Nephron progenitor cell (in vitro differentiated cells): ENCODE measurements at regions not wholly inside any gene's neighbourhood (a gene's known extent, or its start where the extent isn't known, plus 50 kb on each side); places are given as distances from the start of the nearest gene placed in this dataset.

ENCODE experiments used
- DNase-seq: peaks from one replicate; pipeline ENCODE4 v3.0.0; 2021
- H3K27ac Mint-ChIP-seq: 2 replicates; pipeline ENCODE4 v1.8.0; 2021; ENCODE audit warnings: mild to moderate bottlenecking, moderate library complexity, mixed read lengths
- H3K27me3 Mint-ChIP-seq: 2 replicates; pipeline ENCODE4 v1.8.0; 2021; ENCODE audit warnings: mild to moderate bottlenecking, low read depth, mixed read lengths; ENCODE audit not compliant: poor library complexity
- H3K36me3 Mint-ChIP-seq: 2 replicates; pipeline ENCODE4 v1.8.0; 2021; ENCODE audit warnings: low read depth, mixed read lengths
- H3K4me1 Mint-ChIP-seq: 2 replicates; pipeline ENCODE4 v1.8.0; 2021; ENCODE audit warnings: mixed read lengths
- H3K4me3 Mint-ChIP-seq: 2 replicates; pipeline ENCODE4 v1.8.0; 2021; ENCODE audit warnings: mild to moderate bottlenecking, moderate library complexity, mixed read lengths
- H3K9me3 Mint-ChIP-seq: 2 replicates; pipeline ENCODE4 v1.8.0; 2021; ENCODE audit warnings: mild to moderate bottlenecking, moderate library complexity, mixed read lengths
- TF ChIP-seq, protein P1 (sequence below): fragments of 200-600 bp; sonication (generic); IDR thresholded peaks from 2 replicates; pipeline ENCODE4 v1.5.0; 2021; ENCODE audit warnings: antibody characterized with exemption

DNA sequence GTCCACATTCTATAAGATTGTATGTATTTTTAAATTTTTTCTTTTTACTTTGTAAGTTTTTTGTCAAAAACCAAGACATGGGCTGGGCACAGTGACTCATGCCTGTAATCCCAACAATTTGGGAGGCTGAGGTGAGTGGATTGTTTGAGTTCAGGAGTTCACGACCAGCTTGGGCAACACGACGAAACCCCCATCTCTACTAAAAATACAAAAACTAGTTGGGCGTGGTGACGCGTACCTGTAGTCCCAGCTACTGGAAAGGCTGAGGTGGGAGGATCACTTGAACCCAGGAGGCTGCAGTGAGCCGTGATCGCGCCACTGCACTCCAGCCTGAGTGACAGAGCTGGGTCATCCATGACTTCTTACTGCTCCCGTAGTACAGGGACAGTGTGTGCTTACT is 84.8 kb upstream of the PRDM11 start:
- H3K36me3 Mint-ChIP-seq = no peaks in the 10 kb centered on the region
- H3K27ac Mint-ChIP-seq = no peak overlapping the region
- H3K9me3 Mint-ChIP-seq = peaks cover 22% of the 10 kb centered on the region
- H3K27me3 Mint-ChIP-seq = peaks cover 9% of the 10 kb centered on the region
- H3K4me1 Mint-ChIP-seq = peaks cover 5% of the 10 kb centered on the region
- no peak overlapping the region for H3K4me3 Mint-ChIP-seq
- TF ChIP-seq, protein P1, sequence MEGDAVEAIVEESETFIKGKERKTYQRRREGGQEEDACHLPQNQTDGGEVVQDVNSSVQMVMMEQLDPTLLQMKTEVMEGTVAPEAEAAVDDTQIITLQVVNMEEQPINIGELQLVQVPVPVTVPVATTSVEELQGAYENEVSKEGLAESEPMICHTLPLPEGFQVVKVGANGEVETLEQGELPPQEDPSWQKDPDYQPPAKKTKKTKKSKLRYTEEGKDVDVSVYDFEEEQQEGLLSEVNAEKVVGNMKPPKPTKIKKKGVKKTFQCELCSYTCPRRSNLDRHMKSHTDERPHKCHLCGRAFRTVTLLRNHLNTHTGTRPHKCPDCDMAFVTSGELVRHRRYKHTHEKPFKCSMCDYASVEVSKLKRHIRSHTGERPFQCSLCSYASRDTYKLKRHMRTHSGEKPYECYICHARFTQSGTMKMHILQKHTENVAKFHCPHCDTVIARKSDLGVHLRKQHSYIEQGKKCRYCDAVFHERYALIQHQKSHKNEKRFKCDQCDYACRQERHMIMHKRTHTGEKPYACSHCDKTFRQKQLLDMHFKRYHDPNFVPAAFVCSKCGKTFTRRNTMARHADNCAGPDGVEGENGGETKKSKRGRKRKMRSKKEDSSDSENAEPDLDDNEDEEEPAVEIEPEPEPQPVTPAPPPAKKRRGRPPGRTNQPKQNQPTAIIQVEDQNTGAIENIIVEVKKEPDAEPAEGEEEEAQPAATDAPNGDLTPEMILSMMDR = no peak
- no peak for DNase-seq

DNA sequence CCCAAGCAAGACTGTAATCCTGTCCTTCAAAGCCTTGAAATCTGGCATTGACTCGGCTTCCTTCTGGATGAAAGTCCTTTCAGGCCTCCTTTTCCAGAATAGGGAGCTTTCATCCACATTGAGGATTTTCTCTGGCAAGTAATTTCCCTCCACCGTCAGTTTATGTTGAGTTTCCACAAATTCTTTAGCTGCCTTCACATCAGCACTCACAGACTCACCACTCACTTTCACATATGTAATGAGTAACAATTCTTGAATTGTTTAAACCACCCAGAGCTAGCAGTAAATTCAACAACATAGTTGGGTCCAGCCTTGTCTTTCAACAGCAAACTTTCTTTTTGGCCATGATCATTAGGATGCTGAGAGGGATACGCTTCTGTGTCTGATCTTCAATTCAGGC is 84.3 kb upstream of the PRDM11 start:
- Mint-ChIP-seq H3K27me3 (peaks cover 9% of the 10 kb centered on the region), H3K4me3 (no peak overlapping the region), H3K9me3 (peaks cover 27% of the 10 kb centered on the region), H3K4me1 (peaks cover 5% of the 10 kb centered on the region), H3K27ac (no peak overlapping the region), H3K36me3 (no peaks in the 10 kb centered on the region)
- TF ChIP-seq, protein P1 = no peak
- DNase-seq = no peak

DNA sequence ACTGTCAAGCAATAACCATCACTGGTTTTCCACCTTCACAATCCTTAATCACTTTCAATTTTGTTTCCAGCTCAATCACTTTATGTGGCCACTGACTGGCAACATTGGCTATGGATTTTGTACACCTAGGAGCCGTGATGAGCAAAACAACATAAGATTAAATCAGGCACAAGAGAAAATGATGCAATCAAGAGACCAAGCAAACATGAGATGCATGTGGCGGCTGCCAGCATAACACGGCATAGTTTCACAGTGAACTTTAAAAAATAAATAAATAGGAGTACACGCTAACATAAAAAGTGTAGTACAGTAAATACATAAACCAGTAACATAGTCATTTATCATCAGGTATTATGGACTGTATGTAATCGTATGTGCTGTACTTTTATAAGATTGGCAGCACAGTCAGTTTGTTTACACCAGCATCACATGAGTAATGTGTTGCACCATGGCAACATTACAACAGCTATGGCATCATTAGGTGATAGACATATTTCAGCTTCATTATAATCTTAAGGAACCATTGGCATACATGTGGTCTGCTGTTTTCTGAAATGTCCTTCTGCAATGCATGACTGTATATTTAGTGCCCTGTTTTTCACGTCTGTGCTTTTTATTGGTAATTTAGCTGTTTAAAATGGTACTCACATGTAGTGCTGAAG is 83.3 kb upstream of the PRDM11 start:
- DNase-seq = no peak
- TF ChIP-seq, protein P1 = no peak
- H3K27ac Mint-ChIP-seq = no peak overlapping the region
- no peak overlapping the region for H3K4me3 Mint-ChIP-seq
- H3K9me3 Mint-ChIP-seq = peaks cover 29% of the 10 kb centered on the region
- H3K4me1 Mint-ChIP-seq = peaks cover 5% of the 10 kb centered on the region
- peaks cover 9% of the 10 kb centered on the region for H3K27me3 Mint-ChIP-seq
- no peaks in the 10 kb centered on the region for H3K36me3 Mint-ChIP-seq

DNA sequence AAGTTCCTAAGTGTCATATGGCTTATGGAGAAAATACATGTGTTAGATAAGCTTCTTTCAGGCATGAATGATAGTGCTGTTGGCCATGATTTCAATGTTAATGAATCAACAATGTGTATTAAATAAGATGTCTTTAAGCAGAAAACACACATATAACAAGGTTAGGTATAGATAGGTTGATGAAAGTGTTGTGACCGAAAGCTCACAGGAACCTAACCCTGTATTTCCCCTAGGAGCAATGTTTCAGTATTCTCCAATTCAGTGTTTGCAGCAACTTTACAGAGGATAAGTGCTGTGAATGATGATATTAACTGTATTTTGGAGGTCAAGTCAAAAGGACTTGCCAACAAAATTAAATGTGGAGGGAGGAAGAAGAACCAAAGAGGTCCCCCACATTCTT is 82.8 kb upstream of the PRDM11 start:
- Mint-ChIP-seq H3K4me1 (peaks cover 5% of the 10 kb centered on the region), H3K4me3 (no peak overlapping the region), H3K36me3 (no peaks in the 10 kb centered on the region), H3K27ac (no peak overlapping the region), H3K27me3 (peaks cover 9% of the 10 kb centered on the region), H3K9me3 (peaks cover 29% of the 10 kb centered on the region)
- TF ChIP-seq, protein P1 = no peak
- no peak for DNase-seq

DNA sequence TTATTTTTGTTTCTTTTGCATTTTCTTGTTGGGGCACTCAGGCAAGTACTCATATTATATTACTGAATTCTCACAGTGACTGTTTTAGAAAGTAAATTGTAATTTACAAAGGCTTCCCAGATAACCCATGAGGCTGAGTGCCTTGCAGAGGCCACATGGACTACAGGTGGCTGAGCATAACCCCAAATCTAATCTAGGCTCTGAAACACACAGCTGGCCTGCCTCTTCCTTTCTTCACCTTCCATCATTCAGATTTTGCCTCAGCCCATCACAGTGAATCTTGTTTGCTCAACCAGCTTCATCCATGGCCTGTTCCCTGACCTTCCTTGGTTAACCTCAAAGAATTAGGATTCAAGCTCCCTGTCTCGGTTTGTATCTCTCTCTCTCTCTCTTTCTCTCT is 78.5 kb upstream of the PRDM11 start:
- no peak for DNase-seq
- H3K9me3 Mint-ChIP-seq = peaks cover 27% of the 10 kb centered on the region
- peaks cover 5% of the 10 kb centered on the region for H3K27me3 Mint-ChIP-seq
- H3K36me3 Mint-ChIP-seq = no peaks in the 10 kb centered on the region
- H3K27ac Mint-ChIP-seq = peak overlapping the region; percentile 26
- no peaks in the 10 kb centered on the region for H3K4me1 Mint-ChIP-seq
- H3K4me3 Mint-ChIP-seq = no peak overlapping the region
- TF ChIP-seq, protein P1 = no peak

DNA sequence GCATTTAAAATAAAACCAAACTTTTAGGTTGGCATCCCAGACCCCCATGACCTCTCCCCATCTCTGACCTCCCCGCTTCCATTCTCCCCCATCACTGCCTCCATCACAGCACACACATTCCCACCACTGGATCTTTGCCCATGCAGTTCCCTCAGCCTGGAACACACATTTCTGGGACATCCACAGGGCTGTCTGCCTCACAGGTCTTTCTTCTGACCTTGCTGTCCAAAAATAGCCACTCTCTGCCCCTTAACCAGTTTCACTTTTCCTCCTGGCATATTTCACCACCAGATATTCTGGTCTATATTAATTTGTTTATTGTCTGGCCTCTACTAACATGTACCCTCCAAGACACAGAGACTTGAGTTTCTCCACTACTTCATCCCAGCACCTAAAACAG is 75.2 kb upstream of the PRDM11 start:
- Mint-ChIP-seq H3K27ac (no peak overlapping the region), H3K9me3 (peaks cover 9% of the 10 kb centered on the region), H3K27me3 (peaks cover 5% of the 10 kb centered on the region), H3K4me3 (no peak overlapping the region), H3K36me3 (no peaks in the 10 kb centered on the region), H3K4me1 (no peaks in the 10 kb centered on the region)
- no peak for DNase-seq
- TF ChIP-seq, protein P1 = no peak
